ENCODE measurements at regions not wholly inside any gene's neighbourhood (a gene's known extent, or its start where the extent isn't known, plus 50 kb on each side); places are given as distances from the start of the nearest gene placed in this dataset.
"Not testable (repeated sequence)": the region's sequence is repeated elsewhere in the genome, so short reads cannot be mapped to it uniquely, and the experiment has no call there.

DNA sequence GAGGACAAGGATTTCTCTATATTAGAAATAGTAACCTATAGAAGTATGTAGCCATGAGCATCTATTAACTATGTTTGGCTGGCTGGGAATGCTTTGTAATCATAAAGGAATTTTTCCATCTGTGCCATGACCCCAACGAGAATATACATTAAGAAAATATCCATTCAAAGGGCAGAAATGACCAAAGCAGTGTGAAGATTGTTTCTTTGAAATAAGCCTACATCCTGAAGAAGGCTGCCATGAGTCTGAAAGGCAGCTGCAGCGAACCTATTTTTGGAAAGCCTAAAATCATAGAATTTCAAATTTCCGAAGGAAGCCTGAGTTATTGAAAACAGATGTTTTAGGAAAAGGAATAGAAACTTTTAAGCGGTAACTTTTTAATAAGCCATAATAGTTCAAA is 244.2 kb upstream of the FOXK1 start:
- DNase-seq (ENCODE audit: low spot score), result no peak

GRCh38 chr7:4438723-4439245 is 243.3 kb upstream of the FOXK1 start:
- DNase-seq (ENCODE audit: low spot score), result no peak

GRCh38 chr7:4439444-4439843 is 242.7 kb upstream of the FOXK1 start:
- no peak for DNase-seq (ENCODE audit: low spot score)

DNA sequence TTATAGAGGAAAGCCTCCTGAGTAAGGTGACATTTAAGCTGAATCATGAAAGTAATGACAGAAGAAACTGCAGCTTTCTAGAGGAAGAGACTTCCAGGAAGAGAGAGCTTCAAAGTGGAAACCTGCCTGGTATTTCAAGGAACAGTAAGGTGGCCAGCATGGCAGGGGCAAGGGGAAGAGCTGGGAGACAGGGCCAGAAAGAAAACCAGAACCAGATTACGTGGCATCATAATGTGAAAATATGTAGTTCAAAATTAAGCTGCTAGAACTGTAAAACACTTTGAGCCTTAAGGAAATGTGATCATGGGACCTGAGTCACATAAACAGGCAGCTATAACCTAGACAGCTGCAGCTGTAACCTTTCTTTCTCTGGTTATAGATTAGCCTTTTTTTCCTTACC is 238.0 kb upstream of the FOXK1 start:
- DNase-seq (ENCODE audit: low spot score), result no peak

DNA sequence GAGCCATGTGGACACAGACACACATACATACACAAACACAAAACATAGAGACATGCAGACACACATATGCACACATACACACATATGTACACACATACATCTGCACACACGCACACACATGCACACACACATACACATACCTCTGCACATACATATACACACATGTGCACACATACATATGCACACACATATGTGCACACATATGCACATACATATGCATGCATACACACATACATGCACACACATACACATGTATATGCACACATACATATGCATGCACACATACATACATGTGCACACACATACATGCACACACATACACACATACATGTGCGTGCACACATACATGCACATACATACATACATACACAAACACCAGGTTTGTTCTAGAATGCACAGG is 236.3 kb upstream of the FOXK1 start:
- no peak for DNase-seq (ENCODE audit: low spot score)

DNA sequence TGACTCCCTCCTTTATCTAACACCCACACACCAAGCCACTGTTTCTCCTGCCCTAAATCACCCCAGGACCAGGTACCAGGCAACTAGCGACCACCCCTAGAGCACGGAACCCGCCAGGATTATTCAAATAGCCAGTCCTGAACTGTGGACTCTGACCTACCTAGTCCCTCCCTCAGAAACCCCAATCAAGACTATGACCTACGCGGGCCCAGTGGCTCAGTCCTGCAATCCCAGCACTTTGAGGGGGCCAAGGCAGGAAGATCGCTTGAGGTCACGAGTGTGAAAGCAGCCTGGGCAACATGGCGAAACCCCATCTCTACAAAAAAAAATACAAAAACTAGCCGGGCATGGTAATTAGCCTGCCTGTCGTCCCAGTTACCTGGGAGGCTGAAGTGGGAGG is 232.8 kb upstream of the FOXK1 start:
- no peak for DNase-seq (ENCODE audit: low spot score)

DNA sequence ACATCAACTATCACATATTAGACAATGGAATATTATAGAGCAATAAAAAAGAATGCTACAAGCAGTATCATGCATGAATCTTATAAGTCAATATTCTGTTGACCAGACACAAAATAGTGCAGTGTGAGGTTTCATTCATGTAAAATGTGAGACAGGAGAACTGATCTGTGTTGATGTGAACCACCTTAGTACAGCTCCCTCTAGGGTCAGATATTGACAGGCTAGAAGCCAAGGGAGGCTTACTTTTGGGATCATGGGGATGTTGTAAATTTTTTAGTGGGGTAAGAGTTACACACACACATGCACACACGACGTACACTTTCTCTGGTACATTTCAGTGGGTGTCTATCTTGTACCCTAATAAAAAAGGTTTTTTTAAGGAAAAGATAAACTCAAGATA is 231.6 kb upstream of the FOXK1 start:
- no peak for DNase-seq (ENCODE audit: low spot score)

GRCh38 chr7:4460597-4460996 is 221.5 kb upstream of the FOXK1 start:
- no peak for DNase-seq (ENCODE audit: low spot score)

- no peak for DNase-seq (ENCODE audit: low spot score)
Measured at GRCh38 chr7:4461531-4461930, 220.6 kb upstream of the FOXK1 start.

DNA sequence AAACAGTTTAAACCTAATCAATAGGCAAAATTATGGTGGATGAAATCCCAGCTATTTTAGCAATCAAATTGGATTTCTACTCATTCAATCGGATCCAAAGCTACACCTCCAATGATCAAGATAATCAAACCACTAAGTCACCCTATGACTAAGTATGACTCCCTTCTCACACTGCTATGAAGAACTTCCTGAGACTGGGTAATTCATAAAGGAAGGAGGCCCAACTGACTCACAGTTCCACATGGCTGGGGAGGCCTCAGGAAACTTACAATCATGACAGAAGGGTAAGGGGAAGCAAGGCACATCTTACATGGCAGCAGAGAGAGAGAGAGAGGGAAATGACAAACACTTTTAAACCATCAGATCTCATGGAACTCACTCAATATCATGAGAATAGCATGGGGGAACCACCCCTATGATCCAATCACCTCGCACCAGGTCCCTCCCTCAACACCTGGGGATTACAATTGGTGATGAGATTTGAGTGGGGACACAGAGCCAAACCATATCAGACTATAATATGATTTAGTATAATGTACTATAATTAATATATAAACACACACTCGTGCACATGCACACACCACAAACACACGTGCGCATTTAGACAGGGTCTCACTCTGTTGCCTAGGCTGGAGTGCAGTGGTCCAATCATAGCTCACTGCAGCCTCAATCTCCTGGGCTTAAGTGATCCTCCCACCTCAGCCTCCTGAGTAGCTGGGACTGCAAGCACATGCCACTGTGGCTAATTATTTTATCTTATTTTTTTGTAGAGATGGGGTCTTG is 213.6 kb upstream of the FOXK1 start:
- DNase-seq (ENCODE audit: low spot score), result peak; percentile 34

GRCh38 chr7:4470246-4470645 is 211.8 kb upstream of the FOXK1 start:
- peak; percentile 15 for DNase-seq (ENCODE audit: low spot score)

DNA sequence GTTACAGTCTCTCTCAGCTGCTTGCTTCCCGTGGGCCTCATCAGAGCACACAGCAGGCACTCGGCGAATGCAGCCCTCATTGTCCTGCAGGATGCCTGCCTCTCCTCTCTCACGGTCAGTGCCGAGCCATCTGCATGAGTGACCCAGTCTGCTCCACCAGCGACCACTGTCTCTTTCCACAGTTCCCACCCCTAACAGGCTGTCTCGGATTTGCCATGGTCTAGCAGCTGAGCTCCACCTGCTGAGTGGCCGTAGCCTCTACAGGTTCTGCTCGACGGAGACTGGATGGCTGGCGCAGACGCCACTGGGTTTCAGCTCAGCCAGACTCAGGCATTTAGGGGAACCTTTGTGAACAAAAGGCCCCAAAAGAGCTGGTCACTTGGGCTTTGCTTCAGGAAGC is 209.4 kb upstream of the FOXK1 start:
- DNase-seq (ENCODE audit: low spot score), result no peak

DNA sequence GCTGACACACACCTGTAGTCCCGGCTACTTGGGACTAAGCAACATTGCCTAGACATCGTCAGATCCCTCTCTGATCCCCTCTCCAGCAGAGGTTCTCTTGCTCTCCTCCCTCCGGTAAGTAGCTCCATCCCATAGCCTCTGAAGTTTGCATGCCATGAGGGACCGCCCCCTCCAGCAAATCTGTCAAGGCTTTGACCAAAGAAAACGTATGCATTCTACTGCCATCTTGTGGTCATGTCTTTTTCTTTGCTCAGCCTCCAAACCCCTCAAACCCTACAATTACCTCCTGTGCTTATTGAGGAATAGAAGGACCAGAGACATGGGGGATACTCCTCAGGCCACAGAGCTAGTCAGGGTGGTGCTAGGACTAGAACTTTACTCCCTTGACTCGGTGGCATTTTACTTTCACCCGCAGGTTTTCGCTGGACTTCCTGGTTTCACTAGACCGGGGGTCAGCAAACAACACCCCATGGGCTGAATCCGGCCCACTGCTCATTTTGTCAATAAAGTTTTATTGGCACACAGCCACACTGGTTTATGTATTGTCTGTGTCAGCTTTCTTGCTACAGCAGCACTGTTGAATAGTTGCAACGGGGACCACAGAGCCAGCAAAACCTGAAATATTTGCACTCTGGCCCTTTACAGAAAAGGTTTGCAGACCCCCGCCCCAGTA is 202.6 kb upstream of the FOXK1 start:
- DNase-seq (ENCODE audit: low spot score), result peak; percentile 79

- not testable (repeated sequence) for DNase-seq (ENCODE audit: low spot score)
Measured at GRCh38 chr7:4480131-4480530, 202.0 kb upstream of the FOXK1 start.

DNA sequence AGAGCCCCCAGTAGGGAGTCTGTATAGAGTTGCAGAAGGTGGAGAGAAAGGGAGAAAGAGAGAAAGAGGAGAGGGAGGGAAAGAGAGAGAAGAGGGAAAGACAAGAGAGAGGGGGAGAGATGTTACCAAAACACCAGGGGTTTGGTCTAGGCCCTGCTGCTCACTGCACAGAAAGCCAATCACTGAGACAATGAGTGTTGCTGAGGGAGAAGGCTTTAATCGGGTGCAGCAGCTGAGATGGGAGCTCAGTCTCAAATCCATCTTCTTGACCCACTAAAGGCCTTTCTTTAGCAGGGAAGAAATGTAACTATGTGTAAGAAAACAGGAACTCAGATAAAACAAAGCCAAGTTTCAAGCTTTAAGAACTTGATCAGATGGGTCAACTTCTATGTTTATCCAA is 198.2 kb upstream of the FOXK1 start:
- DNase-seq (ENCODE audit: low spot score), result no peak

GRCh38 chr7:4484545-4484944 is 197.6 kb upstream of the FOXK1 start:
- DNase-seq (ENCODE audit: low spot score), result no peak

DNA sequence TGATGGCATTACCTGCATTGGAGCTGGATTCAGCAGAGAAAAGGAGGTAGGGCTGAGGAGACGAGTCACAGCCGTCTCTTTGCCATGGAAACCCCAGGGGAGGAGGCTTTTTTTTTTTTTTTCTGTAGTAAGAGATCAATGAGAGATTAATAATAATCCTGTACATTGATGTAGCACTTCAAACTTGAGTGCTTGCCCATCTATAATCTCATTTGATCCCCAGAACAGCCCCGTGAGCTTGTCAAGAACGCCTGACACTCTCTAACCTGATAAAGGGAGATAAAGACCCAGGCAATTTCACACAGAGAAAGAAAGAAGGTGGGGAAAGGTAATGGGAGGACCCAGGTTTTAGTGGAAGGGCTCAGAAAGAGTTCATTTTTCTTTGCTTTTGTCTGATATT is 195.2 kb upstream of the FOXK1 start:
- DNase-seq (ENCODE audit: low spot score), result no peak

DNA sequence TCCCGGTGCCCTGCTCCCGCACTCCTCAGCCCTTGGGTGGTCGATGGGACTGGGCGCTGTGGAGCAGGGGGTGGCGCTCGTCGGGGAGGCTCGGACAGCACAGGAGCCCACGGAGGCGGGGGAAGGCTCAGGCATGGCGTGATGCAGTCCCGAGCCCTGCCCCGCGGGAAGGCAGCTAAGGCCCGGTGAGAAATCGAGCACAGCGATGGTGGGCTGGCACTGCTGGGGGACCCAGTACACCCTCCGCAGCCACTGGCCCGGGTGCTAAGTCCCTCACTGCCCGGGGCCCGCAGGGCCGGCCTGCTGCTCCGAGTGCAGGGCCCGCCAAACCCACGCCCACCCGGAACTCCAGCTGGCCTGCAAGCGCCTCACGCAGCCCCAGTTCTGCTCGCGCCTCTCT is 185.2 kb upstream of the FOXK1 start:
- DNase-seq (ENCODE audit: low spot score), result not testable (repeated sequence)

DNA sequence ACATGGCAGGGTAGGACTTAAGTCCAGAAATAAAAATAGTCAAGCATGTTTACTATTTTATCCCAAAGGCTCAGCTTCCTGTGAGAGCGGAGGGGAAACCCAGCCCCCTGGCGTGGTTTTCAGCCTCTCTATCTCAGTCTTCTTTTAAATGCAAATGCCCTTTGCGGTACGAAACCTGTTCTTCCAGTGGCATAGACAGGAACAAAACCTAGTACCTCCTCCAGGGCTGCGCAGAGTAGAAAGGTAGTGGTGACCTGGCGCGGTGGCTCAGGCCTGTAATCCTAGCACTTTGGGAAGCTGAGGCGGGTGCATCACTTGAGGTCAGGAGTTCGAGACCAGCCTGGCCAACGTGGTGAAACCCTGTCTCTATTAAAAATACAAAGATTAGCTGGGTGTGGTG is 181.3 kb upstream of the FOXK1 start:
- no peak for DNase-seq (ENCODE audit: low spot score)

GRCh38 chr7:4507886-4508285 is 174.2 kb upstream of the FOXK1 start:
- not testable (repeated sequence) for DNase-seq (ENCODE audit: low spot score)

- no peak for DNase-seq (ENCODE audit: low spot score)
Measured at GRCh38 chr7:4513450-4513849, 168.6 kb upstream of the FOXK1 start.

GRCh38 chr7:4519819-4520520 is 162.1 kb upstream of the FOXK1 start:
- DNase-seq (ENCODE audit: low spot score), result no peak

GRCh38 chr7:4523219-4523618 is 158.9 kb upstream of the FOXK1 start:
- no peak for DNase-seq (ENCODE audit: low spot score)

Measured in RKO (cell line).